ENCODE measurements at regions not wholly inside any gene's neighbourhood (a gene's known extent, or its start where the extent isn't known, plus 50 kb on each side); places are given as distances from the start of the nearest gene placed in this dataset.
"Not testable (repeated sequence)": the region's sequence is repeated elsewhere in the genome, so short reads cannot be mapped to it uniquely, and the experiment has no call there.

DNA sequence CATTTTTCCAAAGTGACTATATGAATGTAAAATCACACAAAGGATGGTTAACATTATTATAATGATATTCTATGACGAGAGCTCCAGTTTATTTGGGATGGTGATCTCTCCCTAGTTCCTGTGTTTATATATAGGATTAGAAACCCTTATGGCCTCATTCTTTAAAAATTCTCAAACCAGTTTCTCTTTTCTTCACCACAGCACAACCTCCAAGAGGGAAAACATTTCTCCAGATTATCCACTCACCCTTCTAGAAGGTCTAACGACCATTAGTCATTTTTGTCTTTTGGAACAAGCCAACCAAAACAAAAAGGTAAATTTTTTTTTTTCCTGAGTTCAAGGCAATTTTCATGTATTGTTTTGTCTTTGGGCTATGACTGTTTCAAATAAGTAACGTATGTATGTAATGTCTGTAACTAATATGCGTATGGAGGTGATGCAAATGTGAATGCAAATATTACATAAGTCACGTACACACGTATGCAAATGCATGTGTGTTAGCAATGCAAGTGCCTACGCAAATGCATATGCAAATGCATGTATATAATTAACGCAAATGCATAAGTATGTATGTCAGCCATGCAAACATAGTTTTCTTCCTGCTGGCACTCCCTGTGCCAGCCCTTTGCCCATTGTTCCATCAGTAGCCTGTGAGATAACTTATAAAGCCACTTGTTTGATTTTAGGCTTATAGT lies 72.5 kb upstream of the MORC3 start:
- DNase-seq, result no peak

DNA sequence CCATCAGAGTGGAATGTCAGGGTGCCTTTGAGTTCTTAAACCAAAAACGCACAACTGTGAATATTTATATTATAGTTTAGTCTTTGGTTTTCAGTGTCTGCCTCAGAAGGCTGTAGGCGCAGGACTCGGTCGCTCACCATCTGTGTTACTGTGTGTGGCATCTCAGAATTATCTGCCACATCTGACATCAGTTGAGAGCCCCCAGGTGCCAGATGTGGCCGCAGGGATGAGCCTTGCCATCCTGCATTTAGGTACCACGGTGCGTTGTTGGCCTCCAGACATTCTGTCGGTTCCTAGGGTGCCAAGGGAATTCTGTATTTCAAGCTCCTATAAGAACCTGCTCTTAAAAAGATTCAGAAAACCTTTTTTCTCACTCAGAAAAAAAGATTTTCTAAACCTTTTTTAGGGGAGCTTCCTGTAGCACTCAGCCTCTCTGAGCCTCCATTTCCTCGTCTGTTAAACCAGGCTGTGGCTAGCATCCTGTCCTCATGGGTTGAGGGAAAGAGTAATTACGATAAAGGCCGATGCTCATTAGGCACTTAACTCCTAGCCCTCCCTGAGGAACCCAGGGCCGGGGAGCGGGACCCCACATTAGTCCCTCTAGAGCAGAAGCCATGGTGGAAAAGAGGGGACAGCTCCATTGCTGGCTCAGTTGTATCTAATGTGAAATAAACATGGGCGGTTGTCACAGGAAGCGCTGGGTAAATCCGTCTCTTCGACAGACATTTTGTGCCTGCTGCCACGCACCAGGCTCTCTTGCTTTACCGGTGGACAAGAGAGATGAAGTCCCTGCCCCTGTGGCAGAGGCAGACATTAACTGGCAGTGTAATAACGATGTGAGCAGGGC lies 70.2 kb upstream of the MORC3 start:
- no peak for DNase-seq

DNA sequence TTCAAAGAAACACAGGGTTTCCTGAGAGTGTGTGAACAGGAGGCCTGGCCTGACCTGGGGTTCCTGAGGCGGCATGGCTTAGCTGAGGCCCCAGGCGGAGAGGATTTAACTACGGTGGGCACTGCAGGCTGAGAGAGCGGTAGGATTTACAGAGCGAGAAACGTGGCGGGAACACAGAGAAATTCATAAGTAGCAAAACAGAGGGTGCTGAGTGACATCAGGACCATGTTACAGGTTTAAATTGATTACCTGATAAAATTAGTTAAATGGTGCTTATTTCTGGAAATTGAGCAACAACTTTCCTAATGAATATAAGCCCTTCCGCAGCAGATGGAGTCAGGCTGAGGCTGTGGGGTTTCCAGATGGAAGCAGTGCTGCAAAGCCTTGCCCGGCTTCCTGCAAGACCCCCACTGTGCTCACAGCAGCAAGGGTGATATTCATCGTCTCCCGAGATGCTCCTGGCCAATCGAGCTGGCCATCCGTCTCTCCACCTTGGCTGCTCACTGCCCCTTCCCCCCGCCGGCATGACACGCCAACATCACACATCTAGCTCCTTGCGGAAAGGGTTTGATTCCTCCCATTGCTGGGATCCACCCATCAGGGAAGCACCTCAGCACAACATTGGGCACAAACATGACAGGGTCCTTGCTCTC lies 69.4 kb upstream of the MORC3 start:
- DNase-seq, result no peak

DNA sequence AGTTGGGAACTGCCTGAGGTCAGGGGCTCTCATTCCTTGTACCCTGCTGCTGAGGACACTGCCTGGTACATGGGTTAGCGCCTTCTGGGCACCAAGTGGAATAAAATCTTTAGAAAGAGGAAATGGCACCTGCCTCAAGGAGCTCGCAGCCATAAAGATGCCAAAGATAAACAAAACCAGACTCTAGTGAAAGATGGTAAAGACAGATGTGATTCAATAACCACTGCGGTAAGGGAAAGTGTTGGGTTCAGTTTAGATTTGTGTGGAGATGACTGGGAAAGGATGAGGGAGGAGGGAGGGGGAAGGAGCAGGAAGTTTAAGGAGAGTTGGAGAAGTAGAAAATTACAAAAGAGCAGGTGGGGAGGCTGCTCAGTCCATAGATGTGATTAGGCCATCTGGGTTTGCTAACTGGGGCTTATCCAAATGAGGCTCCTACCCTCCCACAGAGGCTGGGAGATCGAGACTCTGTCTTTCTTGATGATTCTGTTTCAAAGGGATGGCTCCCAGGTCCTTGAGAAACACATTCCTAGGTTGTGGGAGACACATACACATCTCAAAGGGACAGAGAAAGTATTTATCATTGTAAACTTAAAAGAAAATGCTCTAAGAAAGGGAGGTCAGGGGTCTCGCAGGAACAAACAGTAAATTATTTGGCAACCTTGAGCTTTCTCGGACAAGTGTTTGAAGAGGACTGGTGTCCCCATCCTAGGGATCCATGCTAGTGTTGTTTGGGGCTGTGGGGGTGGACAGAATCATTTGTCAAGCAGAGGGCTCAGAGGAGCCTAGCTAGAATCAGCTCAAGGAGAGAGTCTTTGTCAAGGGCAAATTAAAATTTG lies 65.7 kb upstream of the MORC3 start:
- DNase-seq, result no peak

DNA sequence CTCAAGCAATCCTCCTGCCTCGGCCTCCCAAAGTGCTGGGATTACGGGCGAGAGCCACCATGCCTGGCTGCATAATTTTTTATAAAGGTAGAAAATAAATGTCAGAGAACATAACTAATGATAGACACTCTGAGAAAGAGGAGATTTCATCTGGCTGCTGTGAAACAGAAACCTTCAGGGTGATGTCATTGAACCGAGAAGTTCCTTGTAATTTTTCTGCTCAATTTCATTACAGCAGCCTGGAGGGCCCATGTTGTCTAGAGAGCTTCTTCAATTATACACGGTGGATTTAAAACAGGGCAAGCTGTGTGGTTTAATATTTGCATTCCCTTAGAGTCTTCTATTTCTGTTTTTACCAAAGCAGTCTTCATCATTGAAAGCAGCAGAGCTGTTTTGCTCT lies 64.3 kb upstream of the MORC3 start:
- DNase-seq, result no peak

DNA sequence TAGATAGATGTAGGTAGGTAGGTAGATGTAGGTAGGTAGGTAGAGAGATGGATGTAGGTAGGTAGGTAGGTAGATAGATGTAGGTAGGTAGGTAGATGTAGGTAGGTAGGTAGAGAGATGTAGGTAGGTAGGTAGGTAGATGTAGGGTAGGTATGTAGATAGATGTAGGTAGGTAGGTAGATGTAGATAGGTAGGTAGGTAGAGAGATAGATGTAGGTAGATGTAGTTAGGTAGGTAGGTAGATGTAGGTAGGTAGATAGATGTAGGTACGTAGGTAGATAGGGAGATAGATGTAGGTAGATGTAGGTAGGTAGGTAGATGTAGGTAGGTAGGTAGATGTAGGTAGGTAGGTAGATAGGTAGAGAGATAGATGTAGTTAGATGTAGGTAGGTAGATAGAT lies 62.3 kb upstream of the MORC3 start:
- no peak for DNase-seq

DNA sequence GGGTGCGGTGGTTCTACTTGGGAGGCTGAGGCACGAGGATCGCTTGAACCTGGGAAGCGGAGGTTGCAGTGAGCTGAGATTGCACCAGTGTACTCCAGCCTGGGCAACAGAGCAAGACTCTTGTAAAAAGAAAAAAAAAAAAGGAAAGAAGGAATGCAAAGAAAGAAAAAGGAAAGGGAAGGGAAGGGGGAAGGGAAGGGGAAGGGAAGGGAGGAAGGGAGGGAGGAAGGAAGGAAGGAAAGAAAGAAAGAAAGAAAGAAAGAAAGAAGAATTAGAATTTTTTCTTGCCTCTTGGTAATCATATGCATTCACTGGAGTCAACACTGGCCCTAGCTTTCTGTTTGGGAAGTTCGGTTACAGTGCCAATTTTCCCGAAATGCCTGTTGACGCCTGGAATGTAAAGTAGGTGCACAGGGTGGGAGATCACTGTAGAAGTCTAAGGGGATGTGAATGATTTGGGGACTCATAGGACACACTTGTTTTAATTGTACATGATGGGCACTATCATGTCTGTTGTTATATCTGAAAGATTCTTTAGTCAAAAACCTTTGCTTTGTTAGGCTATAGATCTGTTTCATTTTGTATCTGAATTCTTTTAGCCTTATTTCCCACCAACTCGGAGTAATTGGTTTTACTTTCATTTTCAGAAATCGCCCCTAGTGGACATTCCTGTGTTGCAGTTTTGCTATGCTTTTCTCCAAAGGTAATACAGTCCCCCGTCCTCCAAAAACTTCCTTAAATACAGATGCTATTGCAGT lies 59.8 kb upstream of the MORC3 start:
- DNase-seq, result peak; percentile 36

DNA sequence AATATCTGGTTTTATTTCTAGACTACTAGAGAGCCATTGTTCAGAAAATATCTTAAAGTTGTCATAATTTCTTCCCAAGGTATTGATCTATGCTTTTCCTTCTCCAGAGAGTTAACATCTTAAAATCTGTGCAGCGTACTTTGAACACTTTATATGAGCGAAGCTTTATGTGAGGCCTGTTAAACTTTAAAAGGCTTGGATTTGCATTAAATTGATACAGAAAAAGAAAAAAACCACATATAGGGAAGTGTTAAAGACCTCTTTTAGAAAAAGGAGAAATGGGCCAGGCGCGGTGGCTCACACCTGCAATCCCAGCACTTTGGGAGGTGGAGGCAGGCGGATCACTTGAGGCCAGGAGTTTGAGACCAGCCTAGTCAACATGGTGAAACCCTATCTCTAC lies 59.2 kb upstream of the MORC3 start:
- no peak for DNase-seq

DNA sequence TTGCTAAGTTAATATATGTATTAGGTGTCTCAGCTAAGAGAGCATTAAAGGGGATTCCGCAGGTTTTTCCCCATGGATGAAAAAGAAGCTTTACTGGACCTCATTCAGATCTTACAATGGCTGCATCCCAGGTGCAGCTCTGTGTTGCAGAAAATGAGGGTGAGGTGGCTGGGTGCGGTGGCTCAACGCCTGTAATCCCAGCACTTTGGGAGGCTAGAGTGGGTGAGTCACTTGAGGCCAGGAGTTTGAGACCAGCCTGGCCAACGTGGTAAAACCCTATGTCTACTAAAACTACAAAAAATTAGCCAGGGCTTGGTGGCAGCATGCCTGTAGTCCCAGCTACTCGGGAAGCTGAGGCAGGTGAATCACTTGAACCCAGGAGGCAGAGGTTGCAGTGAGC lies 58.5 kb upstream of the MORC3 start:
- DNase-seq, result no peak

DNA sequence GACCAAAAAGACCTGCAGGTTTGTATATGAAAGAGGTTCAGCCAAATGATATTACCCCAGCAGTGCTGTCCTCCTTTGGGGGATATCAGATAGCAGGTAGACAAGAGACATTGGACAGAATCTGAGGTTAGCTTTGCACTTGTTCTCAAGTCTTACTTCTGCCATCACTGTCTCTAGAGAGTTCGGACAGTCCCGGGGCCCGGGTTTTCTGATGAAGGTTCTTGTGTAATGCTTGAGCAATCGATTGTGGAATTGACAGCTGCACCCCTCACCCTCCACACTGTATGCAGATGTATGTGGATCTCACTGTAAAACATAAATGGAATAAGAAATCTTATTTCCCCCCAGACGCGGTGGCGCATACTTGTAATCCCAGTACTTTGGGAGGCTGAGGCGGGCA lies 56.2 kb upstream of the MORC3 start:
- no peak for DNase-seq

DNA sequence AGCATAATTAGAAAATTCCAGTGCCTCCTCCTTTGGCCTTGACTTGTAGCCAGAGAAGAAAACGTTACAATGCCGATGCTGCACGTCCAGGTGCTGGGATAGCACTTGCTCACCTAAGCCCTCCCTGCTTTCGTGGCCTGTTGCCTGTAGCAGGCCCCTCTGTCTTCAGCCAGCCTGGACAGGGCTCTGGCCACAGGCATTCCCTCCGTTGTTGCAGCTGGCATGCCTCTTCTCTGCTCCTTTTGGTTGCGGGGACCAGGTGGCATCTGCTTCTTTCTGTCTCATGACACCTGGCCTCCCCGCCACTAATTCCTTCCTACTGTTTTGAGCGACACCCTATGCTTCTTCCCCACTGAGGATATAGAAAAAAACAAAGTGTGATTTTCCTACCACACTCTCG lies 54.6 kb upstream of the MORC3 start:
- no peak for DNase-seq

DNA sequence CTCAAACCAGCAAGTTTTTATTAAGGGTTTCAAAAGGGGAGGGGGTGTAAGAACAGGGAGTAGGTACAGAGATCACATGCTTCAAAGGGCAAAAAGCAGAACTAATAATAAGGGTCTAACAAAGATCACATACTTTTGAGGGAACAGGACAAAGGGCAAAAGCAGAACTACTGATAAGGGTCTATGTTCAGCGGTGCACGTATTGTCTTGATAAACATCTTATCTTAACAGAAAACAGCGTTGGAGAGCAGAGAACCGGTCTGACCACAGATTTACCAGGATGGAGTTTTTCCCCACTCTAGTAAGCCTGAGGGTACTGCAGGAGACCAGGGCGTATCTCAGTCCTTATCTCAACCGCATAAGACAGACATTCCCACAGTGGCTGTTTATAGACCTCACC lies 52.2 kb upstream of the MORC3 start:
- DNase-seq, result not testable (repeated sequence)

DNA sequence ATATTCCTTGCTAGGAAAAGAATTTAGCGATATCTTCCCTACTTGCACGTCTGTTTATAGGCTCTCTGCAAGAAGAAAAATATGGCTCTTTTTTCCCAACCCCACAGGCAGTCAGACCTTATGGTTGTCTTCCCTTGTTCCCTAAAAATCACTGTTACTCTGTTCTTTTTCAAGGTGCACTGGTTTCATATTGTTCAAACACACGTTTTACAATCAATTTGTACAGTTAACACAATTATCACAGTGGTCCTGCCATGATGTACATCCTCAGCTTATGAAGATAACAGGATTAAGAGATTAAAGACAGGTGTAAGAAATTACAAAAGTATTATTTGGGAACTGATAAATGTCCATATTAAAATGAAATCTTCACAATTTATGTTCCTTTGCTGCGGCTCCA lies 51.7 kb upstream of the MORC3 start:
- DNase-seq, result not testable (repeated sequence)

Measured in NCI-H510A treated with DMSO at 0.1 percent for 48 hours (cell line).